SK-N-SH (cell line): ENCODE measurements at regions not wholly inside any gene's neighbourhood (a gene's known extent, or its start where the extent isn't known, plus 50 kb on each side); places are given as distances from the start of the nearest gene placed in this dataset.

Source experiments
- CTCF ChIA-PET: fragments of 300-600, 350-600 bp; formaldehyde crosslinking; extraction: SDS; loops from one replicate; lab custom pipeline; 2021; lab: Yijun Ruan, JAX
- POLR2A ChIA-PET: fragments of 350-600 bp; sonication (Branson Sonifier 250); formaldehyde crosslinking; extraction: SDS; loops from one replicate; lab custom pipeline; 2020; ENCODE audit warnings: antibody characterized with exemption, inconsistent platforms; lab: Yijun Ruan, JAX
- DNase-seq: peaks from one replicate; pipeline ENCODE4 v3.0.0; 2012
- H2AFZ ChIP-seq: fragments of 200-600 bp; sonication (generic); 2 replicates; pipeline ENCODE4 v1.8.1; 2016; ENCODE audit warnings: antibody characterized with exemption, mild to moderate bottlenecking, low read depth
- H3F3A ChIP-seq: fragments of 200-600 bp; sonication (generic); replicated peaks from 2 replicates; pipeline ENCODE3; 2016; ENCODE audit warnings: antibody characterized with exemption, mild to moderate bottlenecking; ENCODE audit not compliant: insufficient read depth
- H3K27ac ChIP-seq, 2 experiments: fragments of 200-500 bp in 1 of 2; fragments of 200-600 bp in 1 of 2; sonication (Bioruptor generic) in 1 of 2; sonication (generic), shearing (Covaris generic) in 1 of 2; 2 replicates each; pipeline versions ENCODE4 v1.5.1 to v1.6.1; 2014 to 2016; ENCODE audit warnings: low read depth in 2 of 2, inconsistent platforms in 1 of 2, low read length in 1 of 2, mild to moderate bottlenecking in 1 of 2, mixed read lengths in 1 of 2
- H3K27me3 ChIP-seq: fragments of 200-600 bp; sonication (generic), shearing (Covaris generic); 2 replicates; pipeline ENCODE4 v1.6.1; 2016; ENCODE audit warnings: mixed run types; ENCODE audit not compliant: insufficient read depth
- H3K36me3 ChIP-seq, 2 experiments: fragments of 200-500 bp in 1 of 2; fragments of 200-600 bp in 1 of 2; sonication (Bioruptor generic) in 1 of 2; sonication (generic) in 1 of 2; replicated peaks in 1 of 2; 2 replicates each; pipeline versions ENCODE3 to v1.5.1; 2014 to 2016; ENCODE audit warnings: low read length in 1 of 2, mild to moderate bottlenecking in 1 of 2; ENCODE audit not compliant: insufficient read depth in 2 of 2, control insufficient read depth in 1 of 2
- H3K4me1 ChIP-seq, 2 experiments: fragments of 200-500 bp in 1 of 2; fragments of 200-600 bp in 1 of 2; sonication (Bioruptor generic) in 1 of 2; sonication (generic), shearing (Covaris generic) in 1 of 2; 2 replicates each; pipeline versions ENCODE4 v1.5.1 to v1.6.1; 2014 to 2016; ENCODE audit warnings: low read depth in 1 of 2, low read length in 1 of 2, mixed run types in 1 of 2; ENCODE audit not compliant: insufficient read depth in 2 of 2, control insufficient read depth in 1 of 2
- H3K4me2 ChIP-seq: fragments of 200-600 bp; sonication (generic), shearing (Covaris generic); 2 replicates; pipeline ENCODE4 v1.6.1; 2017; ENCODE audit warnings: mixed run types
- H3K4me3 ChIP-seq, 2 experiments: fragments of 200-500 bp in 1 of 2; fragments of 200-600 bp in 1 of 2; sonication (Bioruptor generic) in 1 of 2; sonication (generic), shearing (Covaris generic) in 1 of 2; 2 replicates each; pipeline versions ENCODE4 v1.5.1 to v1.8.1; 2014 to 2016; ENCODE audit warnings: low read depth in 2 of 2, inconsistent platforms in 1 of 2, low read length in 1 of 2, mild to moderate bottlenecking in 1 of 2, mixed read lengths in 1 of 2, moderate library complexity in 1 of 2
- H3K79me2 ChIP-seq: fragments of 200-600 bp; sonication (generic); 2 replicates; pipeline ENCODE4 v1.8.1; 2017; ENCODE audit warnings: mild to moderate bottlenecking; ENCODE audit not compliant: insufficient read depth
- H3K9ac ChIP-seq: fragments of 200-600 bp; sonication (generic); 2 replicates; pipeline ENCODE4 v1.6.1; 2017; ENCODE audit warnings: mixed run types
- H3K9me2 ChIP-seq: fragments of 200-600 bp; sonication (generic); 2 replicates; pipeline ENCODE4 v1.6.1; 2017; ENCODE audit warnings: mixed run types
- H3K9me3 ChIP-seq: fragments of 200-600 bp; sonication (generic); 2 replicates; pipeline ENCODE4 v1.6.1; 2017; ENCODE audit warnings: mixed run types, mild to moderate bottlenecking, moderate library complexity
- H4K20me1 ChIP-seq: fragments of 200-600 bp; sonication (generic); 2 replicates; pipeline ENCODE4 v1.6.1; 2017; ENCODE audit warnings: mild to moderate bottlenecking, mixed run types; ENCODE audit not compliant: insufficient read depth
- CHD2 ChIP-seq: fragments of 150-350 bp; IDR thresholded peaks from 2 replicates; pipeline ENCODE4 v1.6.1; 2018; ENCODE audit warnings: low read length; ENCODE audit not compliant: partially characterized antibody
- CTCF ChIP-seq: fragments of 200-600 bp; sonication (generic); IDR thresholded peaks from 2 replicates; pipeline ENCODE4 v1.6.1; 2017; ENCODE audit warnings: antibody characterized with exemption, mild to moderate bottlenecking, moderate library complexity
- IRF3 ChIP-seq: fragments of 150-350 bp; IDR thresholded peaks from 2 replicates; pipeline ENCODE4 v1.6.1; 2016; ENCODE audit warnings: mild to moderate bottlenecking, low read depth, low read length
- JUND ChIP-seq: IDR thresholded peaks from 2 replicates; pipeline ENCODE4 v1.4.0; 2012
- MEF2A ChIP-seq: IDR thresholded peaks from 2 replicates; pipeline ENCODE4 v1.4.0; 2012; ENCODE audit warnings: low read depth, borderline replicate concordance
- MXI1 ChIP-seq: IDR thresholded peaks from 2 replicates; pipeline ENCODE4 v1.6.1; 2012; ENCODE audit warnings: mild to moderate bottlenecking, low read depth, low read length, improper control_type of control experiment
- REST ChIP-seq: IDR thresholded peaks from 2 replicates; pipeline ENCODE4 v1.6.1; 2012; ENCODE audit warnings: mild to moderate bottlenecking, low read depth, low read length, moderate library complexity
- SIN3A ChIP-seq: IDR thresholded peaks from 2 replicates; pipeline ENCODE4 v1.6.1; 2012; ENCODE audit warnings: low read depth, mild to moderate bottlenecking, low read length, moderate library complexity, borderline replicate concordance
- TCF12 ChIP-seq: IDR thresholded peaks from 2 replicates; pipeline ENCODE4 v1.4.0; 2012
- TEAD4 ChIP-seq: IDR thresholded peaks from 2 replicates; pipeline ENCODE4 v1.4.0; 2012; ENCODE audit warnings: mild to moderate bottlenecking, borderline replicate concordance; ENCODE audit not compliant: insufficient read depth
- USF2 ChIP-seq: fragments of 150-350 bp; IDR thresholded peaks from 2 replicates; pipeline ENCODE4 v1.6.1; 2017; ENCODE audit warnings: antibody characterized with exemption, low read length, low read depth, borderline replicate concordance
- WGBS: methylation state at CpG from one replicate; pipeline ENCODE4 v1.1.6; 2017; ENCODE audit warnings: low lambda C conversion rate; 5-methylcytosine and 5-hydroxymethylcytosine counted together

- POLR2A ChIA-PET = no interaction called here
- Histone ChIP-seq H3K9me3 (no peaks in the 10 kb centered on the region), H3K9me2 (no peaks in the 10 kb centered on the region), H3K27me3 (no peaks in the 10 kb centered on the region), H3K27ac (no peak overlapping the region), H3K4me2 (no peak overlapping the region), H3K4me1 (no peaks in the 10 kb centered on the region), H3K4me3 (no peak overlapping the region), H2AFZ (no peak overlapping the region), H3K9ac (no peak overlapping the region), H3K79me2 (no peaks in the 10 kb centered on the region; the same call in 1 of the 2 replicates), H3F3A (no peaks in the 10 kb centered on the region), H4K20me1 (no peaks in the 10 kb centered on the region), H3K36me3 (no peaks in the 10 kb centered on the region)
- WGBS = 82% methylated on average over 2 of the region's 2 CpGs
- CTCF ChIA-PET = no interaction called here
- no peak for TF ChIP-seq TEAD4
- TF ChIP-seq JUND = no peak
- TF ChIP-seq TCF12 = no peak
- TF ChIP-seq CHD2 = no peak
- no peak for TF ChIP-seq MXI1
- no peak for TF ChIP-seq CTCF
- TF ChIP-seq SIN3A = no peak
- no peak for TF ChIP-seq USF2
- no peak for TF ChIP-seq REST
- no peak for TF ChIP-seq IRF3
- no peak for TF ChIP-seq MEF2A
- DNase-seq = no peak
These were observed 281.5 kb upstream of the ADGRL4 start for GRCh38 chr1:79287982-79288381.
